ENCODE measurements at regions not wholly inside any gene's neighbourhood (a gene's known extent, or its start where the extent isn't known, plus 50 kb on each side); places are given as distances from the start of the nearest gene placed in this dataset.

GRCh38 chr13:56735537-56735942 is 405.2 kb upstream of the PRR20A start:
- DNase-seq (no peak), ATAC-seq (ENCODE audit: low read depth) (no peak)
- CTCF ChIA-PET: no interaction called here
- POLR2A ChIA-PET: no interaction called here
- Histone ChIP-seq H3K4me3 (ENCODE audit: control extremely low read depth in 1 of 5, extremely low read depth in 1 of 5, insufficient read depth in 1 of 5, low read depth in 2 of 5, low read length in 4 of 5) (no peak overlapping the region), H3K4me1 (ENCODE audit: control insufficient read depth in 2 of 2, insufficient read depth in 2 of 2, low read length in 2 of 2) (no peaks in the 10 kb centered on the region), H2AFZ (ENCODE audit: insufficient read depth, low read depth, low read length, poor library complexity, severe bottlenecking) (no peak overlapping the region), H3K27ac (ENCODE audit: low read length in 2 of 2) (no peak overlapping the region), H3K4me2 (replicated peaks; ENCODE audit: low read depth, low read length, poor library complexity, severe bottlenecking) (no peak overlapping the region), H4K20me1 (ENCODE audit: control insufficient read depth, insufficient read depth, low read length, poor library complexity, severe bottlenecking) (no peaks in the 10 kb centered on the region), H3K9ac (ENCODE audit: low read length) (no peak overlapping the region), H3K36me3 (replicated peaks in 1 of 2; ENCODE audit: control extremely low read depth in 1 of 2, control insufficient read depth in 1 of 2, extremely low read depth in 1 of 2, insufficient read depth in 2 of 2, low read length in 1 of 2) (no peaks in the 10 kb centered on the region), H3K27me3 (replicated peaks in 1 of 4; ENCODE audit: control extremely low read depth in 1 of 4, control insufficient read depth in 3 of 4, insufficient read depth in 4 of 4, low read length in 3 of 4) (no peaks in the 10 kb centered on the region), H3K9me3 (ENCODE audit: control extremely low read depth in 1 of 3, control insufficient read depth in 2 of 3, insufficient read depth in 1 of 3, low read length in 2 of 3) (peaks cover 0 to 7% (median 0%) of the 10 kb centered on the region in 3 donors), H3K79me2 (ENCODE audit: control insufficient read depth, insufficient read depth, low read length) (no peaks in the 10 kb centered on the region)
- Mint-ChIP-seq H3K9me3 (ENCODE audit: insufficient read depth) (peaks cover 5% of the 10 kb centered on the region), H3K27me3 (no peaks in the 10 kb centered on the region), H3K27ac (no peak overlapping the region), H3K4me1 (no peaks in the 10 kb centered on the region), H3K4me3 (no peak overlapping the region)
- intact Hi-C loops (cut with micrococcal nuclease): no loop called here
- WGBS (ENCODE audit: insufficient coverage): 94% methylated on average over 31 of the region's 35 CpGs
- TF ChIP-seq EZH2 (IDR thresholded peaks at IDR 0.05; ENCODE audit: borderline replicate concordance, insufficient read depth, low read depth, low read length, poor library complexity, severe bottlenecking): no peak
- TF ChIP-seq, protein P1, sequence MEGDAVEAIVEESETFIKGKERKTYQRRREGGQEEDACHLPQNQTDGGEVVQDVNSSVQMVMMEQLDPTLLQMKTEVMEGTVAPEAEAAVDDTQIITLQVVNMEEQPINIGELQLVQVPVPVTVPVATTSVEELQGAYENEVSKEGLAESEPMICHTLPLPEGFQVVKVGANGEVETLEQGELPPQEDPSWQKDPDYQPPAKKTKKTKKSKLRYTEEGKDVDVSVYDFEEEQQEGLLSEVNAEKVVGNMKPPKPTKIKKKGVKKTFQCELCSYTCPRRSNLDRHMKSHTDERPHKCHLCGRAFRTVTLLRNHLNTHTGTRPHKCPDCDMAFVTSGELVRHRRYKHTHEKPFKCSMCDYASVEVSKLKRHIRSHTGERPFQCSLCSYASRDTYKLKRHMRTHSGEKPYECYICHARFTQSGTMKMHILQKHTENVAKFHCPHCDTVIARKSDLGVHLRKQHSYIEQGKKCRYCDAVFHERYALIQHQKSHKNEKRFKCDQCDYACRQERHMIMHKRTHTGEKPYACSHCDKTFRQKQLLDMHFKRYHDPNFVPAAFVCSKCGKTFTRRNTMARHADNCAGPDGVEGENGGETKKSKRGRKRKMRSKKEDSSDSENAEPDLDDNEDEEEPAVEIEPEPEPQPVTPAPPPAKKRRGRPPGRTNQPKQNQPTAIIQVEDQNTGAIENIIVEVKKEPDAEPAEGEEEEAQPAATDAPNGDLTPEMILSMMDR (IDR thresholded peaks at IDR 0.05): no peak

- no peak for ATAC-seq (ENCODE audit: low read depth)
- TF ChIP-seq, protein P1 (IDR thresholded peaks at IDR 0.05): no peak
- TF ChIP-seq EZH2 (IDR thresholded peaks at IDR 0.05; ENCODE audit: borderline replicate concordance, insufficient read depth, low read depth, low read length, poor library complexity, severe bottlenecking): no peak
- no peaks in the 10 kb centered on the region for H3K27me3 Mint-ChIP-seq
- no peaks in the 10 kb centered on the region for H3K36me3 ChIP-seq (replicated peaks in 1 of 2; ENCODE audit: control extremely low read depth in 1 of 2, control insufficient read depth in 1 of 2, extremely low read depth in 1 of 2, insufficient read depth in 2 of 2, low read length in 1 of 2)
- ChIA-PET POLR2A (no interaction called here), CTCF (no interaction called here)
- 75% methylated on average over 1 of the region's 1 CpG for WGBS (ENCODE audit: insufficient coverage)
- H3K4me3 Mint-ChIP-seq: no peak overlapping the region
- no peaks in the 10 kb centered on the region for H3K27me3 ChIP-seq (replicated peaks in 1 of 4; ENCODE audit: control extremely low read depth in 1 of 4, control insufficient read depth in 3 of 4, insufficient read depth in 4 of 4, low read length in 3 of 4)
- no peak overlapping the region for H3K27ac ChIP-seq (ENCODE audit: low read length in 2 of 2)
- no peak for DNase-seq
- H3K4me3 ChIP-seq (ENCODE audit: control extremely low read depth in 1 of 5, extremely low read depth in 1 of 5, insufficient read depth in 1 of 5, low read depth in 2 of 5, low read length in 4 of 5): no peak overlapping the region
- H3K4me2 ChIP-seq (replicated peaks; ENCODE audit: low read depth, low read length, poor library complexity, severe bottlenecking): no peak overlapping the region
- H3K9me3 Mint-ChIP-seq (ENCODE audit: insufficient read depth): peaks cover 5% of the 10 kb centered on the region
- H3K4me1 Mint-ChIP-seq: no peaks in the 10 kb centered on the region
- no peaks in the 10 kb centered on the region for H3K4me1 ChIP-seq (ENCODE audit: control insufficient read depth in 2 of 2, insufficient read depth in 2 of 2, low read length in 2 of 2)
- no peak overlapping the region for H2AFZ ChIP-seq (ENCODE audit: insufficient read depth, low read depth, low read length, poor library complexity, severe bottlenecking)
- no peak overlapping the region for H3K9ac ChIP-seq (ENCODE audit: low read length)
- no peak overlapping the region for H3K27ac Mint-ChIP-seq
- H3K79me2 ChIP-seq (ENCODE audit: control insufficient read depth, insufficient read depth, low read length): no peaks in the 10 kb centered on the region
- H4K20me1 ChIP-seq (ENCODE audit: control insufficient read depth, insufficient read depth, low read length, poor library complexity, severe bottlenecking): no peaks in the 10 kb centered on the region
- H3K9me3 ChIP-seq (ENCODE audit: control extremely low read depth in 1 of 3, control insufficient read depth in 2 of 3, insufficient read depth in 1 of 3, low read length in 2 of 3): peaks cover 0 to 7% (median 0%) of the 10 kb centered on the region in 3 donors
- intact Hi-C loops (cut with micrococcal nuclease): no loop called here
Observed at GRCh38 chr13:56736966-56737365, 403.8 kb upstream of the PRR20A start.

Measured in B cell (primary cell).